Neural progenitor cell (in vitro differentiated cells): ENCODE measurements at regions not wholly inside any gene's neighbourhood (a gene's known extent, or its start where the extent isn't known, plus 50 kb on each side); places are given as distances from the start of the nearest gene placed in this dataset.

Source experiments
- EZH2 ChIP-seq: fragments of 200-600 bp; sonication (generic); IDR thresholded peaks from 2 replicates; pipeline ENCODE4 v1.6.1; 2017; ENCODE audit warnings: antibody characterized with exemption, mild to moderate bottlenecking, moderate library complexity
- EZH2phosphoT487 ChIP-seq: fragments of 200-600 bp; sonication (generic); IDR thresholded peaks from 2 replicates; pipeline ENCODE4 v1.6.1; 2017; ENCODE audit warnings: antibody characterized with exemption
- TF ChIP-seq, protein P1 (sequence below): fragments of 200-600 bp; sonication (generic); IDR thresholded peaks from 2 replicates; pipeline ENCODE4 v1.5.1; 2017; ENCODE audit warnings: antibody characterized with exemption, mild to moderate bottlenecking

DNA sequence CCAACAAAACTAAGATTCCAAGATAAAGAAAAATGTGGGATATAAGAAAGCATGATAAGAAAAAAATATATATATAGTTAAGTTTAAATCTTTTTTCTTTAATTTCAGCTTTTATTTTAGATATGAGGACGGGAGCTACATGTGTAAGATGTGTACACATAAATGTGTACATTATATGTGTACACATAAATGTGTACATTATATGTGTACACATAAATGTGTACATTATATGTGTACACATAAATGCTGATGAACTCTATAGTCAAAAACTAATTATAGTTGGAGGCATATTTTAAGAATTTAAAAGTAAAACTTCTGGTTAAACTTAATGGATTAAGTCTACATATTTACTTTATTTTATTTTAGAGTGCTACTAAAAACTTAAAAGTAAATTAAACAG, 123.6 kb downstream of the BTG1 start:
- TF ChIP-seq, protein P1, sequence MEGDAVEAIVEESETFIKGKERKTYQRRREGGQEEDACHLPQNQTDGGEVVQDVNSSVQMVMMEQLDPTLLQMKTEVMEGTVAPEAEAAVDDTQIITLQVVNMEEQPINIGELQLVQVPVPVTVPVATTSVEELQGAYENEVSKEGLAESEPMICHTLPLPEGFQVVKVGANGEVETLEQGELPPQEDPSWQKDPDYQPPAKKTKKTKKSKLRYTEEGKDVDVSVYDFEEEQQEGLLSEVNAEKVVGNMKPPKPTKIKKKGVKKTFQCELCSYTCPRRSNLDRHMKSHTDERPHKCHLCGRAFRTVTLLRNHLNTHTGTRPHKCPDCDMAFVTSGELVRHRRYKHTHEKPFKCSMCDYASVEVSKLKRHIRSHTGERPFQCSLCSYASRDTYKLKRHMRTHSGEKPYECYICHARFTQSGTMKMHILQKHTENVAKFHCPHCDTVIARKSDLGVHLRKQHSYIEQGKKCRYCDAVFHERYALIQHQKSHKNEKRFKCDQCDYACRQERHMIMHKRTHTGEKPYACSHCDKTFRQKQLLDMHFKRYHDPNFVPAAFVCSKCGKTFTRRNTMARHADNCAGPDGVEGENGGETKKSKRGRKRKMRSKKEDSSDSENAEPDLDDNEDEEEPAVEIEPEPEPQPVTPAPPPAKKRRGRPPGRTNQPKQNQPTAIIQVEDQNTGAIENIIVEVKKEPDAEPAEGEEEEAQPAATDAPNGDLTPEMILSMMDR = no peak
- no peak for TF ChIP-seq EZH2phosphoT487
- no peak for TF ChIP-seq EZH2
